Lower lobe of right lung (tissue), 2 donors: ENCODE measurements at regions not wholly inside any gene's neighbourhood (a gene's known extent, or its start where the extent isn't known, plus 50 kb on each side); places are given as distances from the start of the nearest gene placed in this dataset.

Source experiments
- ATAC-seq, 2 donors: fragments of 200-7000 bp; cut with Tn5 transposase; one replicate each; pipeline ENCODE4 v1.9.1; 2020 to 2022; ENCODE audit warnings: mild to moderate bottlenecking in 2 of 2, moderate library complexity in 2 of 2
- DNase-seq: peaks from one replicate; pipeline ENCODE4 v3.0.0-alpha.2; 2020
- H3K27ac ChIP-seq: fragments of 200-600 bp; one replicate; pipeline ENCODE4 v1.8.0; 2022
- H3K27me3 ChIP-seq: fragments of 200-600 bp; one replicate; pipeline ENCODE4 v1.8.0; 2022; ENCODE audit warnings: low read depth
- H3K36me3 ChIP-seq: fragments of 200-600 bp; one replicate; pipeline ENCODE4 v1.8.0; 2022; ENCODE audit warnings: mild to moderate bottlenecking
- H3K4me1 ChIP-seq: fragments of 200-600 bp; one replicate; pipeline ENCODE4 v1.8.0; 2022
- H3K4me3 ChIP-seq: fragments of 200-600 bp; one replicate; pipeline ENCODE4 v1.8.0; 2022; ENCODE audit warnings: mild to moderate bottlenecking
- H3K9me3 ChIP-seq: fragments of 200-600 bp; one replicate; pipeline ENCODE4 v1.8.0; 2022
- CTCF ChIP-seq: fragments of 200-600 bp; IDR thresholded peaks from one replicate; pipeline ENCODE4 v1.8.0; 2022; ENCODE audit warnings: antibody characterized with exemption, mild to moderate bottlenecking
- intact Hi-C: fragments of 100-400 bp; cut with DNase I; formaldehyde crosslinking; loops from one replicate; pipeline ENCODE4 v1.11.0; 2022
- donor health status: DM: no; HTN: yes; CAD: no; lungs with severe emphysema.

GRCh38 chr9:13665418-13666066 lies 386.1 kb upstream of the MPDZ start:
- no peak for DNase-seq
- TF ChIP-seq CTCF = no peak
- no peaks in the 10 kb centered on the region for H3K36me3 ChIP-seq
- H3K4me1 ChIP-seq = no peaks in the 10 kb centered on the region
- intact Hi-C loops = no loop called here
- ATAC-seq = no peak
- H3K27ac ChIP-seq = no peak overlapping the region
- peak overlapping the region; percentile 10 for H3K4me3 ChIP-seq
- no peaks in the 10 kb centered on the region for H3K27me3 ChIP-seq
- H3K9me3 ChIP-seq = peaks cover 5% of the 10 kb centered on the region

DNA sequence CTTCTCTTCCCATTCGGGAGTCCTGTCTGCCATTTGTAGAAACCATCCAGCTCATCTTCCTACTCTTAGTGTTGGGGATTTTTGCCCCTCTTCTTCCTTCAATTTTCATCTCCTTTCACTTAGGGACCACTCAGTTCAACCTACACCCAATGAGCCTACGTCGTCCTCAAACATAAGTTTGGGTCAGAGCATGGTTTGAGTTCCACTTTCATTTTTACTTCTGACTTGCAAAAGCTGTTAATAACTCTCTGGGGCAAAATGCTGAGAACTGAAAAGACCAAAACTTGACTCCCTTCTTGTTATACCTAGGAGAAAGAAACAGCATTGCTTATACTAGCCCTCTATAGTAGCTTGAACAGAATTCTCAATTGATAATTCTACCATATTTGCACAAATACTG lies 381.5 kb upstream of the MPDZ start:
- H3K36me3 ChIP-seq = no peaks in the 10 kb centered on the region
- no peaks in the 10 kb centered on the region for H3K27me3 ChIP-seq
- no peak for TF ChIP-seq CTCF
- intact Hi-C loops = no loop called here
- H3K4me1 ChIP-seq = no peaks in the 10 kb centered on the region
- DNase-seq = no peak
- no peak for ATAC-seq
- no peak overlapping the region for H3K4me3 ChIP-seq
- H3K9me3 ChIP-seq = no peaks in the 10 kb centered on the region
- no peak overlapping the region for H3K27ac ChIP-seq

DNA sequence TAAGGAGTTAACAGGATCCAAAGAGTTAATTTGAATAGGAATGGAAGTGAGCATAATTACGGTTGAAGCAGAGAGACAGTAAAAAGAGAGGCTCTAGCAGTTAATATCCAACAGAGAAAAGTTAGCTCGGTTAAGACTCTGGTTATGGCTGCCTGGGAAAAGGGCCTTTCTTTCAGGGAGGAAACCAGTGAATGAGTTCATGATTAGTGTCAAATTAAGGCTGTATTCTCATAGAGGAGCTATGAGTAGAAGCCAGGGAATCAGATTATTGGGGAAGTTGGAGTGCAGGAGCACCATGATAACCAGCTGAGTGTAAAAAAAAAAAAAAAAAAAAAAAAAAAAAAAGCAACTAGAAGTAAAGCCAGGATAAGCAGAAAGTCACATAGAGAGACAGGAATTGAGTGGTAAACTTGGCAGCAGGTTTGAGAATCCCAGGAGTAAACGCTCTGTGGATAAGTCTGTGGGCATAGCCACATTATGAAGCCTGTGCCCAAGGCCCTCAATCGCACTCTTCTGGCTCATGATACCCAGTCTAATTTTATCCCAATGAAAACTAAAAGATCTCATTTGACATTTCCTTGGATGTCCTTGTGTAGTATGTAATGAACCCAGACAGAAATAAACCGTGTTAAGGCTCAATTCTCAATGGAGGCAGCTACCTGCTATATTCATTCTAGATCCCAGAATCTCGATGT lies 372.6 kb upstream of the MPDZ start:
- TF ChIP-seq CTCF = no peak
- ATAC-seq = no peak
- H3K4me3 ChIP-seq = no peak overlapping the region
- DNase-seq = no peak
- H3K27ac ChIP-seq = no peak overlapping the region
- no peaks in the 10 kb centered on the region for H3K4me1 ChIP-seq
- intact Hi-C loops = no loop called here
- no peaks in the 10 kb centered on the region for H3K9me3 ChIP-seq
- no peaks in the 10 kb centered on the region for H3K36me3 ChIP-seq
- no peaks in the 10 kb centered on the region for H3K27me3 ChIP-seq

DNA sequence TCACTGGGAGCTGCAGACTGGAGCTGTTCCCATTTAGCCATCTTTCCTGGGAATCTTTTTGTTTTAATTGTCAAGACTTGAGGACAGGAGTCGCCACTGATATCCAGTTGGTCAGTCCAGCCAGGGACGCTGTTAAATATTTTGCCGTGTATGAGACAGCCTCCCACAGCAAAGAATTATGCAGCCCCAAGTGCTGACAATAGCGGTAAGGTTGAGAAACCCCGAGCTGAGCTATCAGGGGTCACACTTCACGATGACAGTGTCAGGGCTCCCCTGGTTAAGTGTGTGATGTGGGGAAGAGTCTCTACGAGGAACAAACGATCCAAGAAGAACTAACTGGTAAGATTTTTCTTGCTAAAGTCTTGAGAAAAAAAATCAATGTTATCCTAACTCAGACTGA lies 372.0 kb upstream of the MPDZ start:
- no peak for TF ChIP-seq CTCF
- Histone ChIP-seq H3K4me1 (no peaks in the 10 kb centered on the region), H3K4me3 (no peak overlapping the region), H3K27ac (no peak overlapping the region), H3K9me3 (no peaks in the 10 kb centered on the region), H3K36me3 (no peaks in the 10 kb centered on the region), H3K27me3 (no peaks in the 10 kb centered on the region)
- intact Hi-C loops = no loop called here
- DNase-seq (no peak), ATAC-seq (no peak)

DNA sequence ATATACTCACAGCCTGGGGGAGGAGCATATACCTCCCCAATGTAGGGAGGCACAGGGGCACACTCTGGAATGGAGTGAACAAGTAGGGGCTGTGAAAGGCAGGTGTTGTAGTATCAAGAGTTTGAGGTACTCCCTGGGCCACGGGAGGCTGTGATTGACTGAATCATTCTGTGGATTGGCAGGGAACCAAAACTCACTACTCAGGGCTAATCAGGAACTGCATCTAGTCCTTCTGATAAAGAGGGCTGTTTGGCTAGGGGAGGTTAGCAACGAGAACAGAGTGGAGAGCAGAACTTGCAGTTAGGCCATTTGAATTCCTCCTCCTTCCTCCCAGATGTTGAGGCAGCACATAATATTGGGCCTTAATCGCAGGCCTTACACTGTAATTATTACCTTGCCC lies 369.2 kb upstream of the MPDZ start:
- H3K36me3 ChIP-seq = no peaks in the 10 kb centered on the region
- H3K4me3 ChIP-seq = no peak overlapping the region
- ATAC-seq = no peak
- DNase-seq = no peak
- no peaks in the 10 kb centered on the region for H3K4me1 ChIP-seq
- intact Hi-C loops = no loop called here
- no peaks in the 10 kb centered on the region for H3K9me3 ChIP-seq
- no peaks in the 10 kb centered on the region for H3K27me3 ChIP-seq
- TF ChIP-seq CTCF = no peak
- H3K27ac ChIP-seq = no peak overlapping the region
